Ureter (tissue), 1 donor: ENCODE measurements at regions not wholly inside any gene's neighbourhood (a gene's known extent, or its start where the extent isn't known, plus 50 kb on each side); places are given as distances from the start of the nearest gene placed in this dataset.

Source experiments
- DNase-seq: peaks from one replicate; pipeline ENCODE4 v3.0.0-alpha.2; 2020; ENCODE audit warnings: low spot score
- donor health status: DM: yes; HTN: yes; CAD: no.

- DNase-seq: no peak
Observed at GRCh38 chr13:34464011-34464410, 478.1 kb upstream of the NBEA start.

GRCh38 chr13:34465423-34465922 is 476.6 kb upstream of the NBEA start:
- DNase-seq: no peak

- no peak for DNase-seq
Observed at GRCh38 chr13:34466301-34466700, 475.8 kb upstream of the NBEA start.

- DNase-seq: no peak
Observed at GRCh38 chr13:34467450-34468083, 474.5 kb upstream of the NBEA start.

- DNase-seq: no peak
Observed at GRCh38 chr13:34469196-34469986, 472.7 kb upstream of the NBEA start.

- DNase-seq: no peak
Observed at GRCh38 chr13:34474187-34474868, 467.7 kb upstream of the NBEA start.

GRCh38 chr13:34478376-34478775 is 463.7 kb upstream of the NBEA start:
- DNase-seq: no peak

- DNase-seq: no peak
Observed at GRCh38 chr13:34502011-34502410, 440.1 kb upstream of the NBEA start.

GRCh38 chr13:34502621-34503020 is 439.4 kb upstream of the NBEA start:
- no peak for DNase-seq

- no peak for DNase-seq
Observed at GRCh38 chr13:34506796-34507195, 435.3 kb upstream of the NBEA start.

GRCh38 chr13:34507630-34508029 is 434.4 kb upstream of the NBEA start:
- DNase-seq: no peak

GRCh38 chr13:34512817-34513216 is 429.3 kb upstream of the NBEA start:
- DNase-seq: no peak

- no peak for DNase-seq
Observed at GRCh38 chr13:34513526-34513925, 428.5 kb upstream of the NBEA start.

GRCh38 chr13:34515201-34515600 is 426.9 kb upstream of the NBEA start:
- no peak for DNase-seq

GRCh38 chr13:34521171-34521570 is 420.9 kb upstream of the NBEA start:
- DNase-seq: no peak

- DNase-seq: no peak
Observed at GRCh38 chr13:34522808-34523207, 419.3 kb upstream of the NBEA start.

GRCh38 chr13:34523406-34523805 is 418.7 kb upstream of the NBEA start:
- no peak for DNase-seq

GRCh38 chr13:34533941-34534340 is 408.1 kb upstream of the NBEA start:
- DNase-seq: no peak

GRCh38 chr13:34542321-34542720 is 399.7 kb upstream of the NBEA start:
- no peak for DNase-seq

- DNase-seq: no peak
Observed at GRCh38 chr13:34543836-34544235, 398.2 kb upstream of the NBEA start.

- no peak for DNase-seq
Observed at GRCh38 chr13:34545461-34545860, 396.6 kb upstream of the NBEA start.

GRCh38 chr13:34546344-34547250 is 395.5 kb upstream of the NBEA start:
- DNase-seq: no peak
